BLaER1 (cell line): ENCODE measurements at regions not wholly inside any gene's neighbourhood (a gene's known extent, or its start where the extent isn't known, plus 50 kb on each side); places are given as distances from the start of the nearest gene placed in this dataset.
"Not testable (repeated sequence)": the region's sequence is repeated elsewhere in the genome, so short reads cannot be mapped to it uniquely, and the experiment has no call there.

Source experiments
- H3K27ac ChIP-seq: shearing (Covaris generic); formaldehyde crosslinking; 2 replicates; pipeline ENCODE4 v1.8.1; 2022
- H3K27me3 ChIP-seq: shearing (Covaris generic); formaldehyde crosslinking; 2 replicates; pipeline ENCODE4 v1.8.1; 2022
- H3K36me3 ChIP-seq: shearing (Covaris generic); formaldehyde crosslinking; 2 replicates; pipeline ENCODE4 v1.8.1; 2022
- H3K4me1 ChIP-seq: shearing (Covaris generic); formaldehyde crosslinking; 2 replicates; pipeline ENCODE4 v1.8.1; 2022
- H3K4me2 ChIP-seq: shearing (Covaris generic); formaldehyde crosslinking; 2 replicates; pipeline ENCODE4 v1.8.1; 2022
- H3K4me3 ChIP-seq: shearing (Covaris generic); formaldehyde crosslinking; 2 replicates; pipeline ENCODE4 v1.8.1; 2022
- H3K9ac ChIP-seq: shearing (Covaris generic); formaldehyde crosslinking; 2 replicates; pipeline ENCODE4 v1.8.1; 2022
- H3K9me3 ChIP-seq: shearing (Covaris generic); formaldehyde crosslinking; 2 replicates; pipeline ENCODE4 v1.8.1; 2022
- H4K20me1 ChIP-seq: shearing (Covaris generic); formaldehyde crosslinking; 2 replicates; pipeline ENCODE4 v1.8.1; 2022
- Cebpa-rat ChIP-seq: shearing (Covaris generic); IDR thresholded peaks from 2 replicates; pipeline ENCODE4 v1.8.1; 2022

DNA sequence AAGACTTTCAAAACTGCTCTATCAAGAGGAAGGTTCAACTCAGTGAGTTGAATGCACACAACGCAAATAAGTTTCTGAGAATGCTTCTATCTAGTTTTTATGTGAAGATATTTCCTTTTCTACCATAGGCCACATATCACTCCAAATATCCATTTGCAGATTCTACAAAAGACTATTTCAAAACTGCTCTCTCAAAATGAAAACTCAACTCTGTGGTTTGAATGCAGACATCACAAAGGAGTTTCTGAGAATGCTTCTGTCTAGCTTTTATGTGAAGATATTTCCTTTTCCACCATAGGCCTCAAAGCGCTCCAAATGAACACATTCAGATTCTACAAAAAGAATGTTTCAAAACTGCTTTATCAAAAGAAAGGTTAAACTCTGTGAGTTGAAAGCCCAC lies 1093.1 kb upstream of the DEFB115 start:
- not testable (repeated sequence) for H3K4me2 ChIP-seq, H3K9ac ChIP-seq, H3K4me3 ChIP-seq, H3K27ac ChIP-seq, H3K9me3 ChIP-seq, H3K4me1 ChIP-seq, H3K36me3 ChIP-seq, H4K20me1 ChIP-seq, H3K27me3 ChIP-seq

DNA sequence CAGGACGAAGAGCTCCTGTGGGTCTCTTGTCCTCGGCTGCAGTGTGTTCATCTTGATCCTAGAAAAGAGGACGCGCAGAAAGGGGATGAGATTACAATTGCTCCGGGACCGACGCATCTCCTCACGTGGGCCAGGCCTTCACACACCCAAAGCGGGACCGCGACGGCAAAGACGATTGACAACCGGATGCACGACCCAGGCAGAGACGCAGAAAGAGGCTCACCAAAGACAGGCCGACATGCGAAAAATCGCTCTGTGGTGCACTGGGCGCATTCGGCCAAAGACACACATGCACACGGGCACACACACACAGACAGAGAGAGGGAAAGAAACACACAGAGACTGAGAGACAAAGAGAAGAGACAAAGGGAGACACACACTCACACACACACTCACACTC lies 1089.9 kb upstream of the DEFB115 start:
- H4K20me1 ChIP-seq: no peaks in the 10 kb centered on the region
- H3K27ac ChIP-seq: no peak overlapping the region
- no peak overlapping the region for H3K9ac ChIP-seq
- no peaks in the 10 kb centered on the region for H3K9me3 ChIP-seq
- no peaks in the 10 kb centered on the region for H3K36me3 ChIP-seq
- H3K4me3 ChIP-seq: no peak overlapping the region
- H3K4me1 ChIP-seq: no peaks in the 10 kb centered on the region
- no peaks in the 10 kb centered on the region for H3K27me3 ChIP-seq
- no peak for TF ChIP-seq Cebpa-rat
- H3K4me2 ChIP-seq: no peak overlapping the region

DNA sequence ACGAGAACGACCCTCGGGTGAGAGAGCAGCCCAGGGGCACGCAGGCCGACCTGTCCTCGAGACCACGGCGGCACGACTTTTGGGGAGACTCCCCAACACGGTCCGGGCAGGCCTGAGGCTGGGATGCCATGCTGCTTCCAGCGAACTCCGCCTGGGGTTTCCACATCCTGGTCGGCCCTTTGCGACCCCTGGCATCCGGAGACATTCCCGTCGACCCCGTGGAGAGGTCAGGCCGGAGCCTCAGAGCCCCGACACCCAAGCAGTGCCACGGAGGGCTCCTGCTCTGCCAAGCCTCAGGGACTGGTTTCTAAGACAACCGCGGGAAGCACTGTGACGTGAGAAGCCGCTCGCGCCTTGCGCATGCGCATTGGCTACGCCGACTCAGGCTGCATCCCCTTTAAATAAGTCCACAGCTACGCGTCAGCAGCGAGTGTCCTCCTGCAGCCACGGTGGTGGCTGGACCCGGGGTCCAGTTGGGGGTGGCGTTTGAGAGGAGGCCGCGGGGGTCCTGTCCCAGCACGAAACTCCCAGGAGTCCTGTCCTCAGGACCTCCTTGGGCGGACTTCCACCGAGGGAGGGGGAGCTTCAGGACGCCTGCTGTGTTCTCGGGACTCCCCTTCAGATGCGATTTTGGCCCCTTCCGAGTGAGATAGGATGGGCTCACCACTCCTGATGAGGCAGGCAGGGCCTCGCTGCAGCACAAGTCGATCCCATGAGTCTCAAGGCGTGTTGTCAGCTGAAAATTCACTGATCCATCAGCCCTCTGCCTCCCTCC lies 1089.3 kb upstream of the DEFB115 start:
- Histone ChIP-seq H3K4me2 (no peak overlapping the region), H3K27me3 (no peaks in the 10 kb centered on the region), H3K36me3 (no peaks in the 10 kb centered on the region), H3K9ac (no peak overlapping the region), H3K4me3 (no peak overlapping the region), H3K27ac (no peak overlapping the region), H3K9me3 (no peaks in the 10 kb centered on the region), H3K4me1 (no peaks in the 10 kb centered on the region), H4K20me1 (no peaks in the 10 kb centered on the region)
- no peak for TF ChIP-seq Cebpa-rat

DNA sequence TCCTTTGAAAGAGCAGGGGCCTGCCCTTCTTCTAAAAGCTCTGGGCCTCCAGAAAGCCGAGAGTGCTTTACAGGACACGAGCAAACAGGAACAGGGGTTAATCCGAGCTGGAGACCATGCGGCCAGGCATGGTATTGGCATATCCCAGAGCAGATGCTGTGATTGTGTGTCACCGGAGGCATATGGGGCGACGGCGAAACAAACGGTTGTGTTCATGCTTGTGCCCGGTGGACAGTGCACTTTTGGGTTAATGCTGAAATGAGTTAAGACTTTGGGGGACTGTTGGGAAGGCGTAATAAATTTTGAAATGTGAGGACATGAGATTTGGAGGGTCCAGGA lies 1088.7 kb upstream of the DEFB115 start:
- H3K4me3 ChIP-seq: no peak overlapping the region
- no peaks in the 10 kb centered on the region for H3K27me3 ChIP-seq
- H3K9ac ChIP-seq: no peak overlapping the region
- H3K9me3 ChIP-seq: no peaks in the 10 kb centered on the region
- H3K27ac ChIP-seq: no peak overlapping the region
- no peak overlapping the region for H3K4me2 ChIP-seq
- no peak for TF ChIP-seq Cebpa-rat
- H3K36me3 ChIP-seq: no peaks in the 10 kb centered on the region
- H4K20me1 ChIP-seq: no peaks in the 10 kb centered on the region
- H3K4me1 ChIP-seq: no peaks in the 10 kb centered on the region

DNA sequence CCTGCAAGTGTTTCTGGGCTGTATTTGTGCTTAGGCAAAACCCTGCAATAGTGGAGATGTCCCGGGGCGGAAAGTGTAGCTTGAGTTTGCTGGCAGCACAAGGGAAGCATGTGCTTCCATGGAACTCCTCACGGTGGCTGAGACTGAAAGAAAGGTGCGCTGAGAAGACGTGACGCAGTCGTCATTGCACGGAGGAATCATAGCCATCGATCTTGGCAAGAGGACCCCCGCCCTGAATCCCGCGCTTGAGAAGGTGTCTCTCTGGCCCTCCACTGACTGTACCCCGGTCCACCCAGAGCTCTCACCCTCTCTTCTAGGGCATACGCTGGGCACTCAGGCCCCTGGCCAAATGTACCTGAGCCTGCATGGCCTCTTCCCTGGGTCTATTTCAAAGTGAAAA lies 1081.8 kb upstream of the DEFB115 start:
- Histone ChIP-seq H3K4me3 (no peak overlapping the region), H3K27me3 (no peaks in the 10 kb centered on the region), H3K9ac (no peak overlapping the region), H3K4me1 (no peaks in the 10 kb centered on the region), H3K9me3 (no peaks in the 10 kb centered on the region), H3K36me3 (no peaks in the 10 kb centered on the region), H3K4me2 (no peak overlapping the region), H4K20me1 (no peaks in the 10 kb centered on the region), H3K27ac (no peak overlapping the region)
- TF ChIP-seq Cebpa-rat: no peak

DNA sequence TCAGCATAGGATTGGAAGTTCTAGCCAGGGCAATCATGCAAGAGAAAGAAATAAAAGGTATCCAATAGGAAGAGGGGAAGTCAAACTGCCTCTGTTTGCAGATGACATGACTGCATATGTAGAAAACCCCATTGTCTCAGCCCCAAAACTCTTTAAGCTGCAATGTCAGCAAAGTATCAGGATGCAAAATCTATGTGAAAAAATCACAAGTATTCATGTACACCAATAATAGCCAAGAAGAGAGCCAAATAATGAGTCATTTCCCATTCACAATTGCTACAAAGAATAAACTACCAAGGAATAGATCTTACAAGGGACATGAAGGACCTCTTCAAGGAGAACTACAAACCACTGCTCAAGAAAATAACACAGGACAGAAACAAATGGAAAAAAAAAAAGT lies 1074.3 kb upstream of the DEFB115 start:
- not testable (repeated sequence) for H4K20me1 ChIP-seq, H3K27ac ChIP-seq, H3K4me1 ChIP-seq, H3K27me3 ChIP-seq, H3K4me2 ChIP-seq, H3K9ac ChIP-seq, H3K4me3 ChIP-seq, H3K36me3 ChIP-seq, H3K9me3 ChIP-seq

DNA sequence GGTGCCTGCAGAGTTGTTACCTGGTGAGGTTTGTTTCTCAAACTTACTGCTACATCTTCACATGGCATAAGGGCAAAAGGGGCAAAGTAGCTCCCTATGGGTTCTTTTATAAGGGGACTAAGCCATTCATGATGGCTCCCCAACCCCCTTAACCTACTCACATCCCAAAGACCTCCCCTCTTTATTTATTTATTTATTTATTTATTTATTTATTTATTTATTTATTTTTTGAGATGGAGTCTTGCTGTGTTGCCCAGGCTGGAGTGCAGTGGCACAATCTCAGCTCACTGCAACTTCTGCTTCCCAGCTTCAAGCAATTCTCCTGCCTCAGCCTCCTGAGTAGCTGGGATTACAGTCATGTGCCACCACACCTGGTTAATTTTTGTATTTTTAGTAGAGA lies 1065.7 kb upstream of the DEFB115 start:
- H3K27ac ChIP-seq, H3K27me3 ChIP-seq: not testable (repeated sequence)

DNA sequence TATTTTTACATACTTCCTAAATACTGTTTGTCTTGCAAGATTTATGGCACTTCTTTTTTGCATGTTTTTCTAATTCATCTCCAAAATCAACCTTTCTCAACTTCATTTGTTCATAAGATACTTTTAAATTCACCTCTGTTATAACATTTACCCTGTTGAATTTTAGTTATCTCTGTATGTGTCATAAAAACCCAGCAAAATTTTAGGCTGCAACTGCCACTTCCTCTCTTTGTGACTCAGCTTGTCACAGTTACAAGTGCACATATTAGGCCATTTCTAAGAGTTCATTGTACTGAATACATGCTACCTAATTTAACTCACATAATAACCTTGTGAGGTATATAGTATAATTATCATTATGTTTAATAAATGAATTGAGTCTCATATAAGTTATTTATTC lies 1023.0 kb upstream of the DEFB115 start:
- H3K9me3 ChIP-seq, H3K4me2 ChIP-seq, H3K36me3 ChIP-seq, H3K27ac ChIP-seq, H3K4me3 ChIP-seq, H3K27me3 ChIP-seq, H3K9ac ChIP-seq, H4K20me1 ChIP-seq, H3K4me1 ChIP-seq: not testable (repeated sequence)

More for the DNA sequence above, 1065.7 kb upstream of the DEFB115 start:
- H3K9me3 ChIP-seq, H3K9ac ChIP-seq, H4K20me1 ChIP-seq, H3K36me3 ChIP-seq, H3K4me3 ChIP-seq, H3K4me2 ChIP-seq, H3K4me1 ChIP-seq: not testable (repeated sequence)

DNA sequence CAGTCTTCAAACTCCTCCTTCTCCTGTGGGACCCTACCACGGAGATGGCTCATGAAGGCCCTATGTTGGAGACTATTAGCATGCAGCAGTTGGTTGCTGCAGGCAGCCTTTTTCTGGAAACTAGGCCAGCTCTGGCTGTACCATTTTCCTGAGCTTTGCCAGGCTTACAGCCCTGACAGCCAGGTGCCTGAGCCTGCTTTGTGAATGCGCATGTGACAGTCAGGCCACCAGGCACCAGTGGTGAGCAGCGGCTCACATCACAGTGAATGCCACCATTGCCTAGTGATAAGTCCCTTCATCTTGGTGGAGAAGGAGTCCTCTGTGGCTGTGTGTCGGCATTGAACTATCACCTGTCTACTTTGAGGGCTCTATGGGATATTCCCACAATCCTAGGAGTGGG lies 982.4 kb upstream of the DEFB115 start:
- H3K4me1 ChIP-seq, H3K4me2 ChIP-seq, H4K20me1 ChIP-seq, H3K36me3 ChIP-seq, H3K27ac ChIP-seq, H3K9ac ChIP-seq, H3K9me3 ChIP-seq, H3K4me3 ChIP-seq, H3K27me3 ChIP-seq: not testable (repeated sequence)

DNA sequence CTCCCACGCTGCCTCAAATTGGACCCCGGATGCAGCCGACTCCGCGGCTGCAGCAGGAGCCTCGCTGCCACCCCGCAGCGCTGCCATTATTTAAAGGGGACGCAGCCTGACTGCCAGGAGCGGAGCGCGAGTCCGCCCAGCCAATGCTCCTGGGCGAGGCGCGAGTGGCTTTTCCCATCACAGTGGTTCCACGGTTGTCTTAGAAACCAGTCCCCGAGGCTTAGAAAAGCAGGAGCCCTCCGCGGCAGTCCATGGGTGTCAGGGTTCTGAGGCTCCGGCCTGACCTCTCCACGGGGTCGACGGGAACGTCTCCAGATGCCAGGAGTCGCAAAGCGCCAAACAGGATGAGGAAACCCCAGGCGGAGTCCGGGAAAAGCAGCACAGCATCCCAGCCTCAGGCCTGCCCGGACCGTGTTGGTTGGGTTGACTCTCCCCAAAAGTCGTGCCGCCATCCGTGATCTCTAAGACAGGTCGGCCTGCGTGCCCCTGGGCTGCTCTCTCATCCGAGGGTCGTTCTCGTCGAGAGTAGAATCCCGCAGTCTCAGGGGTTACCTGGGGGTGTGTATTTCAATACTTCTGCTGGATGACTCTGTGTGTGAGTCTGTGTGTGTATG lies 975.8 kb upstream of the DEFB115 start:
- Histone ChIP-seq H4K20me1 (no peaks in the 10 kb centered on the region), H3K27ac (no peak overlapping the region), H3K4me2 (no peak overlapping the region), H3K4me3 (no peak overlapping the region), H3K36me3 (no peaks in the 10 kb centered on the region), H3K9ac (no peak overlapping the region), H3K4me1 (no peaks in the 10 kb centered on the region), H3K9me3 (peaks cover 28% of the 10 kb centered on the region), H3K27me3 (no peaks in the 10 kb centered on the region)
- TF ChIP-seq Cebpa-rat: no peak

DNA sequence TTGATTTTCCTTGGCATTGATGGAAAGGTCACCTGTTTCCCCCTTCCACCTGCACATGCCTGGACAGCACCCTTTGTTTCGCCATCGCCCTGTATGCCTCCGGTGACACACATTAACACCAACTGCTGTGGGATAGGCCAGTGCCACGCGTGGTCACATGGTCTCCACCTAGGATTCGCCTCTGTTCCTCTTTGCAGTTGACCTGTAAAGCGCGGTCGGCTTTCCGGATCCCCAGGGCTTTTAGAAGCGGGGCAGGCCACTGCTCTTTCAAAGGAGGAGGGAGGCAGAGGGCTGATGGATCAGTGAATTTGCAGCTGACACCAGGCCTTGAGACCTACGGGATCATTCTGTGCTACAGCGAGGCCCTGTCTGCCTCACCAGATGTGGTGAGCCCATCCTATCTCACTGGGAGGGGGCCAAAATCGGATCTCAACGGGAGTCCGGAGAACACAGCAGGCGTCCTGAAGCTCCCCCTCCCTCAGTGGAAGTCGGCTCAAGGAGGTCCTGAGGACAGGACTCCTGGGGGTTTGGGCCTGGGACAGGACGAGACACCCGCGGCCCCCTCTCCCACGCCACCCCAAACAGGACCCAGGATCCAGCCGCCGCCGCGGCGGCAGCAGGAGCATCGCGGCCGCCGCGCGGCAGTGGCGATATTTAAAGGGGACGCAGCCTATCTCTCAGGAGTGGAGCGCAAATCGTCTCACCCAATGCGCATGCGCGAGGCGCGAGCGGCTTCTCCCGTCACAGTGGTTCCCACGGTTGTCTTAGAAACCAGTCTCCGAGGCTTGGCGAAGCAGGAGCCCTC lies 973.8 kb upstream of the DEFB115 start:
- H3K9ac ChIP-seq, H3K36me3 ChIP-seq, H3K4me2 ChIP-seq: not testable (repeated sequence)

More for the DNA sequence above, 973.8 kb upstream of the DEFB115 start:
- peaks cover 28% of the 10 kb centered on the region for H3K9me3 ChIP-seq
- H3K27ac ChIP-seq, H4K20me1 ChIP-seq, H3K27me3 ChIP-seq, H3K4me3 ChIP-seq, H3K4me1 ChIP-seq: not testable (repeated sequence)
